Ovary (tissue), 7 donors: ENCODE measurements at regions not wholly inside any gene's neighbourhood (a gene's known extent, or its start where the extent isn't known, plus 50 kb on each side); places are given as distances from the start of the nearest gene placed in this dataset.
A peak's percentile ranks its signal among the peaks of the same experiment; 100 is the strongest.

Experiments
- DNase-seq, 5 donors: peaks; one replicate each; pipeline ENCODE4 v3.0.0-alpha.2; 2019 to 2020
- H3K27ac ChIP-seq, 2 donors: fragments of 200-600 bp; one replicate each; pipeline versions ENCODE4 v1.5.1 to v1.8.0; 2019 to 2022
- H3K27me3 ChIP-seq: fragments of 200-600 bp; one replicate; pipeline ENCODE4 v1.8.0; 2022
- H3K36me3 ChIP-seq: fragments of 200-600 bp; sonication (generic); one replicate; pipeline ENCODE4 v1.5.1; 2019
- H3K4me1 ChIP-seq: one replicate; pipeline ENCODE4 v1.8.1; 2013; ENCODE audit warnings: mild to moderate bottlenecking, moderate library complexity; ENCODE audit not compliant: insufficient read depth
- H3K4me3 ChIP-seq: fragments of 200-600 bp; sonication (generic); one replicate; pipeline ENCODE4 v1.5.1; 2017
- H3K9me3 ChIP-seq, 2 donors: fragments of 200-600 bp in 1 of 2; sonication (generic) in 1 of 2; one replicate each; pipeline versions ENCODE4 v1.5.1 to v1.8.1; 2013 to 2019; ENCODE audit warnings: mild to moderate bottlenecking in 1 of 2, moderate library complexity in 1 of 2
- CTCF ChIP-seq, 3 donors: fragments of 450-650 bp in 2 of 3; fragments of 200-600 bp in 1 of 3; IDR thresholded peaks; one replicate each; pipeline versions ENCODE4 v1.5.1 to v1.8.0; 2016 to 2022; ENCODE audit warnings: antibody characterized with exemption in 3 of 3, mild to moderate bottlenecking in 1 of 3
- EP300 ChIP-seq: sonication (generic); formaldehyde crosslinking; IDR thresholded peaks from one replicate; pipeline ENCODE4 v1.6.1; 2017; ENCODE audit warnings: antibody characterized with exemption
- POLR2A ChIP-seq: fragments of 450-650 bp; IDR thresholded peaks from one replicate; pipeline ENCODE4 v1.6.1; 2017; ENCODE audit warnings: antibody characterized with exemption, mild to moderate bottlenecking, moderate library complexity
- WGBS, 3 donors: extraction: QIAGEN DNeasy Blood & Tissue Kit in 1 of 3; methylation state at CpG; one replicate each; pipeline versions ENCODE4 v1.1.5 to v1.1.7; 2013 to 2017; 5-methylcytosine and 5-hydroxymethylcytosine counted together
- intact Hi-C, 4 donors: fragments of 100-400 bp; cut with DNase I; formaldehyde crosslinking; loops; one replicate each; pipeline versions ENCODE4 v1.11.0 to v1.15.1; 2022 to 2023
- donor health status: DM: no; HTN: no; CAD: no; lungs with moderate emphysema.
- donor health status: DM: no; HTN: no; CAD: no.
- donor health status: Bipolar disorder and iron deficiency.
- donor health status: DM: no; HTN: no; CAD: no.
- donor health status: DM: yes; HTN: yes; CAD: no.

- no peak for DNase-seq
- Histone ChIP-seq H3K27me3 (no peaks in the 10 kb centered on the region), H3K4me1 (no peaks in the 10 kb centered on the region), H3K4me3 (no peak overlapping the region), H3K9me3 (no peaks in the 10 kb centered on the region), H3K27ac (no peak overlapping the region), H3K36me3 (no peaks in the 10 kb centered on the region)
- 73 to 78% (median 77%) methylated on average over 17 of the region's 17 CpGs for WGBS, 3 donors
- TF ChIP-seq POLR2A (no peak), EP300 (no peak), CTCF (IDR thresholded peaks at IDR 0.05) (no peak)
- intact Hi-C loops: loop anchor here in 1 of 4 donors (5.0 kb wide), 1 partner anchor 167 kb away; no protein-coding TSS in a partner anchor
Observed at GRCh38 chr12:38144601-38145436, 171.8 kb upstream of the ALG10B start.

GRCh38 chr12:38149395-38150073 lies 167.0 kb upstream of the ALG10B start:
- intact Hi-C loops: no loop called here
- WGBS, 3 donors: 83 to 90% (median 88%) methylated on average over 14 of the region's 14 CpGs
- no peaks in the 10 kb centered on the region for H3K27me3 ChIP-seq
- H3K9me3 ChIP-seq: no peaks in the 10 kb centered on the region
- no peak overlapping the region for H3K27ac ChIP-seq
- no peaks in the 10 kb centered on the region for H3K4me1 ChIP-seq
- TF ChIP-seq CTCF (IDR thresholded peaks at IDR 0.05) (no peak), POLR2A (no peak), EP300 (no peak)
- H3K4me3 ChIP-seq: no peak overlapping the region
- peak in 1 of 5 donors; percentile 10 for DNase-seq
- no peaks in the 10 kb centered on the region for H3K36me3 ChIP-seq

GRCh38 chr12:38151991-38152700 lies 164.4 kb upstream of the ALG10B start:
- Histone ChIP-seq H3K9me3 (no peaks in the 10 kb centered on the region), H3K4me3 (no peak overlapping the region), H3K36me3 (no peaks in the 10 kb centered on the region), H3K27ac (no peak overlapping the region), H3K27me3 (no peaks in the 10 kb centered on the region), H3K4me1 (no peaks in the 10 kb centered on the region)
- peak in 1 of 5 donors; percentile 6 for DNase-seq
- intact Hi-C loops: no loop called here
- WGBS, 3 donors: 81 to 86% (median 82%) methylated on average over 39 of the region's 39 CpGs
- TF ChIP-seq CTCF (IDR thresholded peaks at IDR 0.05) (no peak), EP300 (no peak), POLR2A (no peak)
